ENCODE measurements at regions not wholly inside any gene's neighbourhood (a gene's known extent, or its start where the extent isn't known, plus 50 kb on each side); places are given as distances from the start of the nearest gene placed in this dataset.
"Not testable (repeated sequence)": the region's sequence is repeated elsewhere in the genome, so short reads cannot be mapped to it uniquely, and the experiment has no call there.

- ATAC-seq (peak in 2 of 4 donors; percentile 15 to 41), FAIRE-seq (no peak), DNase-seq (no peak)
- H3K36me3 ChIP-seq: no peaks in the 10 kb centered on the region
- H3K4me1 ChIP-seq: peaks cover 0 to 13% (median 6%) of the 10 kb centered on the region in 3 donors
- H3K27ac ChIP-seq: no peak overlapping the region
- TF ChIP-seq CTCF (IDR thresholded peaks at IDR 0.05): no peak
- H3K9me3 ChIP-seq: no peaks in the 10 kb centered on the region
- intact Hi-C loops (cut with DNase I): no loop called here
- 29 to 37% methylated on average over 2 of the region's 2 CpGs for WGBS, 2 donors
- H3K4me3 ChIP-seq: no peak overlapping the region
- H3K27me3 ChIP-seq: no peaks in the 10 kb centered on the region
These were observed 454.3 kb upstream of the SPTLC3 start for GRCh38 chr20:12554426-12554825.

GRCh38 chr20:12555369-12555768 lies 453.4 kb upstream of the SPTLC3 start:
- ATAC-seq: peak in 3 of 4 donors; percentile 61 to 68 (median 67)
- FAIRE-seq: no peak
- intact Hi-C loops (cut with DNase I): no loop called here
- H3K27me3 ChIP-seq: no peaks in the 10 kb centered on the region
- no peak overlapping the region for H3K27ac ChIP-seq
- no peaks in the 10 kb centered on the region for H3K36me3 ChIP-seq
- no peak for TF ChIP-seq CTCF (IDR thresholded peaks at IDR 0.05)
- peak in 2 of 6 donors; percentile 10 to 26 for DNase-seq
- peaks cover 0 to 13% (median 6%) of the 10 kb centered on the region in 3 donors for H3K4me1 ChIP-seq
- H3K4me3 ChIP-seq: no peak overlapping the region
- H3K9me3 ChIP-seq: no peaks in the 10 kb centered on the region
- WGBS, 2 donors: 26 to 31% methylated on average over 1 of the region's 1 CpG

- peaks cover 0 to 13% (median 6%) of the 10 kb centered on the region in 3 donors for H3K4me1 ChIP-seq
- H3K9me3 ChIP-seq; H3K27me3 ChIP-seq; DNase-seq; ATAC-seq; FAIRE-seq; intact Hi-C loops (cut with DNase I); H3K27ac ChIP-seq; H3K4me3 ChIP-seq; H3K36me3 ChIP-seq: not testable (repeated sequence)
- 92 to 94% methylated on average over 11 to 12 of the region's 12 CpGs for WGBS, 2 donors
These were observed 452.9 kb upstream of the SPTLC3 start for GRCh38 chr20:12555849-12556248.

- H3K9me3 ChIP-seq: no peaks in the 10 kb centered on the region
- DNase-seq (no peak), ATAC-seq (no peak), FAIRE-seq (peak; percentile 82)
- H3K36me3 ChIP-seq: no peaks in the 10 kb centered on the region
- H3K4me3 ChIP-seq: no peak overlapping the region
- H3K27ac ChIP-seq: no peak overlapping the region
- intact Hi-C loops (cut with DNase I): no loop called here
- peaks cover 0 to 13% (median 6%) of the 10 kb centered on the region in 3 donors for H3K4me1 ChIP-seq
- no peak for TF ChIP-seq CTCF (IDR thresholded peaks at IDR 0.05)
- no peaks in the 10 kb centered on the region for H3K27me3 ChIP-seq
These were observed 451.5 kb upstream of the SPTLC3 start for GRCh38 chr20:12557224-12557623.

- no peak overlapping the region for H3K4me3 ChIP-seq
- H3K27ac ChIP-seq: no peak overlapping the region
- 68 to 76% methylated on average over 4 of the region's 4 CpGs for WGBS, 2 donors
- no peaks in the 10 kb centered on the region for H3K36me3 ChIP-seq
- H3K27me3 ChIP-seq: no peaks in the 10 kb centered on the region
- H3K4me1 ChIP-seq: no peaks in the 10 kb centered on the region
- TF ChIP-seq CTCF (IDR thresholded peaks at IDR 0.05): no peak
- ATAC-seq (no peak), DNase-seq (no peak), FAIRE-seq (no peak)
- no peaks in the 10 kb centered on the region for H3K9me3 ChIP-seq
- intact Hi-C loops (cut with DNase I): no loop called here
These were observed 443.8 kb upstream of the SPTLC3 start for GRCh38 chr20:12564979-12565378.
